IMR-90 (cell line): ENCODE measurements at regions not wholly inside any gene's neighbourhood (a gene's known extent, or its start where the extent isn't known, plus 50 kb on each side); places are given as distances from the start of the nearest gene placed in this dataset.

ENCODE experiments used
- CEBPB ChIP-seq: IDR thresholded peaks from 2 replicates; pipeline ENCODE4 v1.6.1; 2012; ENCODE audit warnings: low read depth, low read length, improper control_type of control experiment
- CHD1 ChIP-seq: IDR thresholded peaks from 2 replicates; pipeline ENCODE4 v1.6.1; 2012; ENCODE audit warnings: low read depth, low read length, improper control_type of control experiment
- POLR2A ChIP-seq: IDR thresholded peaks from 2 replicates; pipeline ENCODE4 v1.6.1; 2012; ENCODE audit warnings: mild to moderate bottlenecking, low read depth, low read length
- RAD21 ChIP-seq: IDR thresholded peaks from 2 replicates; pipeline ENCODE4 v1.6.1; 2012; ENCODE audit warnings: low read length, improper control_type of control experiment

DNA sequence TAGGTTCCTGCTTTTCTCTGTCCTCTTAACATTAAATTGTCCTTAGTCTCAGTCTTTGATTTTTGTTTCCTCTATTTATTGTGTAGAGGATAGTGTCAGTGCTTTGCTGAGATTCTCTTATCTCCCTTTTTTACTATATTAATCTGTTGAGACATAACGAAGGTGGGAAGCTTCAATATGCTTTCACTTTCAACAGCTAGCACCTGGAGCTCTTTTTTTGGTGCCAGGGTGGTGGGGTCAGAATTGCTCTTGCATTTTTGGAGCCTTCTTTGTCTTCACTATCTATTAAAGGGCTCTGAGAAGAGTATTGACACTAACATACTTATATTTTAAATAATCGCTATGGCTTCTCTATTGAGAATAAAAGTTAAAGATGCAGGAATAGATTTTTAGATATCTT is 97.1 kb upstream of the EPHA7 start:
- no peak for TF ChIP-seq CHD1
- no peak for TF ChIP-seq POLR2A
- no peak for TF ChIP-seq RAD21
- TF ChIP-seq CEBPB, result no peak
